OCI-LY3 (cell line): ENCODE measurements at regions not wholly inside any gene's neighbourhood (a gene's known extent, or its start where the extent isn't known, plus 50 kb on each side); places are given as distances from the start of the nearest gene placed in this dataset.
"Not testable (repeated sequence)": the region's sequence is repeated elsewhere in the genome, so short reads cannot be mapped to it uniquely, and the experiment has no call there.

Experiments used
- H2AFZ ChIP-seq: fragments of 200-600, 300-600 bp; shearing (Covaris generic); 2 replicates; pipeline ENCODE4 v1.6.0; 2014; ENCODE audit warnings: antibody characterized with exemption, low read depth, low read length
- H3K27ac ChIP-seq: fragments of 200-600, 300-600 bp; sonication (generic); 2 replicates; pipeline ENCODE4 v1.5.1; 2014; ENCODE audit warnings: mild to moderate bottlenecking, low read length, moderate library complexity, mixed read lengths
- H3K27me3 ChIP-seq: fragments of 200-600, 300-600 bp; sonication (generic); 2 replicates; pipeline ENCODE4 v1.6.1; 2014; ENCODE audit warnings: low read depth, low read length, mixed read lengths
- H3K36me3 ChIP-seq: fragments of 200-600, 300-600 bp; sonication (generic); replicated peaks from 2 replicates; pipeline ENCODE3; 2014; ENCODE audit warnings: low read depth, low read length, mixed read lengths
- H3K4me1 ChIP-seq: fragments of 300-600, 200-600 bp; sonication (generic); 2 replicates; pipeline ENCODE4 v1.6.1; 2014; ENCODE audit warnings: low read length, mixed read lengths
- H3K4me2 ChIP-seq: fragments of 200-600, 300-600 bp; sonication (generic); 2 replicates; pipeline ENCODE4 v1.6.1; 2014; ENCODE audit warnings: low read length, mixed read lengths
- H3K4me3 ChIP-seq: fragments of 300-600, 200-600 bp; sonication (generic); 2 replicates; pipeline ENCODE4 v1.5.1; 2014; ENCODE audit warnings: antibody characterized with exemption, mild to moderate bottlenecking, low read length, moderate library complexity
- H3K79me2 ChIP-seq: fragments of 300-600, 200-600 bp; shearing (Covaris generic); 2 replicates; pipeline ENCODE4 v1.6.1; 2014; ENCODE audit warnings: mild to moderate bottlenecking, low read length, mixed read lengths
- H3K9ac ChIP-seq: fragments of 300-600, 200-600 bp; shearing (Covaris generic); 2 replicates; pipeline ENCODE4 v1.6.0; 2014; ENCODE audit warnings: mild to moderate bottlenecking, low read length, moderate library complexity
- H3K9me3 ChIP-seq: fragments of 200-600, 300-600 bp; shearing (Covaris generic); 2 replicates; pipeline ENCODE4 v1.6.1; 2014; ENCODE audit warnings: low read length, mixed read lengths; ENCODE audit not compliant: insufficient read depth
- H4K20me1 ChIP-seq: fragments of 200-600, 300-600 bp; sonication (generic); 2 replicates; pipeline ENCODE4 v1.6.1; 2016; ENCODE audit warnings: low read length, mixed read lengths; ENCODE audit not compliant: insufficient read depth
- EZH2phosphoT487 ChIP-seq: fragments of 200-600 bp; shearing (Covaris generic); IDR thresholded peaks from 2 replicates; pipeline ENCODE4 v1.6.1; 2018; ENCODE audit warnings: antibody characterized with exemption, mixed run types, low read depth
- TF ChIP-seq, protein P1 (sequence below): fragments of 200-600, 300-600 bp; sonication (generic); IDR thresholded peaks from 2 replicates; pipeline ENCODE4 v1.5.1; 2014; ENCODE audit warnings: antibody characterized with exemption, low read length, low read depth

DNA sequence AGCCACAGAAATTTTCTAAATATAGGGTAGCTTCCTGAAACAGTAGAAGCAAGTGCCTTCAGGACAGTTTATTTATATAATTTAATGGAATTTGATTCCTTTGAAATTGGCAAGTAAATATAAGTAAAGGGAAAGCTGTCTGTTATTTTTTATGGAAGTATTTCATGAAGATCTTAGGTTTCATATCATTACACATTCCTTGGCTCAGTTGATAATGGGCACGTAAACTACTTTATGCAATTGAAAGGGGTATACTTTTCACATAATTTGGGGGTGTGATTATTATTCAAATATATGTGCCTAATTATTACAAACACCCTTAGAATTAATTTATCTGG, 71.1 kb upstream of the RAP1B start:
- no peak overlapping the region for H2AFZ ChIP-seq
- H3K4me3 ChIP-seq = no peak overlapping the region
- H3K9me3 ChIP-seq = no peaks in the 10 kb centered on the region
- no peak overlapping the region for H3K27ac ChIP-seq
- no peaks in the 10 kb centered on the region for H4K20me1 ChIP-seq
- H3K4me1 ChIP-seq = no peaks in the 10 kb centered on the region
- no peak overlapping the region for H3K4me2 ChIP-seq
- H3K36me3 ChIP-seq = no peaks in the 10 kb centered on the region
- H3K79me2 ChIP-seq = no peaks in the 10 kb centered on the region
- no peaks in the 10 kb centered on the region for H3K27me3 ChIP-seq
- TF ChIP-seq EZH2phosphoT487 = no peak
- TF ChIP-seq, protein P1, sequence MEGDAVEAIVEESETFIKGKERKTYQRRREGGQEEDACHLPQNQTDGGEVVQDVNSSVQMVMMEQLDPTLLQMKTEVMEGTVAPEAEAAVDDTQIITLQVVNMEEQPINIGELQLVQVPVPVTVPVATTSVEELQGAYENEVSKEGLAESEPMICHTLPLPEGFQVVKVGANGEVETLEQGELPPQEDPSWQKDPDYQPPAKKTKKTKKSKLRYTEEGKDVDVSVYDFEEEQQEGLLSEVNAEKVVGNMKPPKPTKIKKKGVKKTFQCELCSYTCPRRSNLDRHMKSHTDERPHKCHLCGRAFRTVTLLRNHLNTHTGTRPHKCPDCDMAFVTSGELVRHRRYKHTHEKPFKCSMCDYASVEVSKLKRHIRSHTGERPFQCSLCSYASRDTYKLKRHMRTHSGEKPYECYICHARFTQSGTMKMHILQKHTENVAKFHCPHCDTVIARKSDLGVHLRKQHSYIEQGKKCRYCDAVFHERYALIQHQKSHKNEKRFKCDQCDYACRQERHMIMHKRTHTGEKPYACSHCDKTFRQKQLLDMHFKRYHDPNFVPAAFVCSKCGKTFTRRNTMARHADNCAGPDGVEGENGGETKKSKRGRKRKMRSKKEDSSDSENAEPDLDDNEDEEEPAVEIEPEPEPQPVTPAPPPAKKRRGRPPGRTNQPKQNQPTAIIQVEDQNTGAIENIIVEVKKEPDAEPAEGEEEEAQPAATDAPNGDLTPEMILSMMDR = no peak
- no peak overlapping the region for H3K9ac ChIP-seq

DNA sequence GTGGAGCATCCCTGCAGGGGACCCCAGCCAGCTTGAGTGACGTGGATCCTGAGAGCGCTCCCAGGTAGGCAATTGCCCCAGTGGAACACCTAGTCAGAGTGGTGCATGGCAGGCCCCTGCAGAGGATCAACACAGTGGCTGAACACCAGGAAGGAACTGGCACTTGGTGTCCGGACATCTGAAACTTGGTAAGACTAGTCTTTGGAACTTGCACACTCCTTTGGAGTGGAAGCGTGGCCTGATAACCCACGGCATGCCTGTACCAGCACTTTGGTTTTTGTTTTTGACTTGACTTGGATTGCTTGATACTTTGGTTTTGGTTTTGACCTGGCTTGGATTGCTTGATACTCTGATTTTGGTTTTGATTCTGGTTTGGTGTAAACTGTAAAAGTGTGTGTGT, 69.9 kb upstream of the RAP1B start:
- H3K4me3 ChIP-seq, H3K27me3 ChIP-seq, H3K27ac ChIP-seq, H2AFZ ChIP-seq, H3K79me2 ChIP-seq, H3K9me3 ChIP-seq, H4K20me1 ChIP-seq, H3K36me3 ChIP-seq, H3K9ac ChIP-seq, H3K4me1 ChIP-seq, H3K4me2 ChIP-seq: not testable (repeated sequence)

DNA sequence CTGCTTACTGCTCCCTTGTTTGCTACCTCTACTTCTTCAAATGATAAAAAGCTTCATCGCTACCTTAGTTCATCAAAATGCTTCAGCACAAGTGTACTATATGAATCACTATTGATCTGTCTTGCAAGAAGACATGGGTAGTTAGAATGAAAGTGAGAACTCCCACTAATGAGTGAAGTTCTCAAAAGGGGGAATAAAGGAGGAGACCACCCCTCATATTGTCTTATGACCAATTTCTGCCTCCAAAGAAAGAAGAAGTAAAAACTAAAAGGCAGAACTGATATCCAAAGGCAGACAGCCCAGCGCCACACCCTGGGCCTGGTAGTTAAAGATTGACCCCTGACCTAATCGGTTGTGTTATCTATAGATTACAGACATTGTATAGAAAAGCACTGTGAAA, 63.4 kb upstream of the RAP1B start:
- not testable (repeated sequence) for H3K9ac ChIP-seq, H3K4me1 ChIP-seq, H3K27ac ChIP-seq, H3K9me3 ChIP-seq, H4K20me1 ChIP-seq, H3K4me3 ChIP-seq, H2AFZ ChIP-seq, H3K27me3 ChIP-seq, H3K79me2 ChIP-seq, H3K4me2 ChIP-seq, H3K36me3 ChIP-seq

DNA sequence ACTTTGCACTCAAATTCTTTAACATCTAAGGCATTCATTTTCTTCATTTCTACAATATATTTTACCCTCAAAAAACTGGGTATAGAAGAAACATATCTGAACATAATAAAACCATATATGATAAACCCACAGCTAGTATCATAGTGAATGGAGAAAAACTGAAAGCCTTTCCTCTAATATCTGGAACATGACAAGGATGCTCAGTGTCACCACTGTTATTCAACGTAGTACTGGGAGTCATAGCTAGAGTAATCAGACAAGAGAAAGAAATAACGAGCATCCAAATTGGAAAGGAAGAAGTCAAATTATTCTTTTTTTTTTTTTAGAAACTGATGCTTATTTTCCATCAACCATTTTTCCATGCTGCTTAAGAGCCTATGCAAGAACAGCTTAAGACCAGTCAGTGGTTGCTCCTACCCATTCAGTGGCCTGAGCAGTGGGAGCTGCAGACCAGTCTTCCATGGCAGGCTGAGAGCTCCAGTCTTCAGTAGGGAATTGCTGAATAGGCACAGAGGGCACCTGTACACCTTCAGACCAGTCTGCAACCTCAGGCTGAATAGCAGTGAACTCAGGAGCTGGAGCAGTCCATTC, 58.0 kb upstream of the RAP1B start:
- H3K79me2 ChIP-seq, H4K20me1 ChIP-seq, H3K9me3 ChIP-seq, H3K4me3 ChIP-seq, H3K9ac ChIP-seq, H2AFZ ChIP-seq, H3K4me2 ChIP-seq, H3K27me3 ChIP-seq, H3K27ac ChIP-seq, H3K4me1 ChIP-seq, H3K36me3 ChIP-seq: not testable (repeated sequence)

DNA sequence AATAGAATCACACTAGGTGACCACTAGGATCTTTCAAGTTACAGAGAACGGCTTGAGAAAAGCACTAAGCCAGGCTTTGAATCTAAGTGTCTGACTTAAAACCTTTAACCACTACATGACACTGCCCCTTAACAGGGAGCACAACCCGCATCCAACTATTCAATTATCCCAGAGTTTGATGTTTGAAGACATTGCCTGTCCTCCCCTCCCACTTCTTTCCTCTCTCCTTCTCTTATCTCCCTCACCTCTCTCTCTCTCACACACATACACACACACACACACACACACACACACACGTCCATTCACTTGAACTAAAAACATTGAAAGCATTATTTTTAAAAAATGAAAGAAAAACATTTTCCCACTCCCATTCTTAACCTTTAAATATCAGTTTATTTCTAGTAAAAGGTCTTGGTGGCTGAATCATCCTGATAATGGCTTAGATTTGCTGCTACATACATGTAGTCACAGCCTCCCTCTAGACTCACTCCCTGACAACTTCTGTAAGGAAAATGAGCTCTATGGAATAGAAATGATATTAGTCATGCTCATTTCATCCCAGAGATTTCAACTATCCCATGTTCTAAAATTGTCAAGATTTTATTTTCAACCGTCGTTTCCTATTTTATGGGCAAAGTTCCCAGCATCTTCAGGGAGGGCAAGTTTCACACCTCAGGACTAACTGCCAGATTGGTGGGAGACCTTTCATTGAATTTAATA, 53.5 kb upstream of the RAP1B start:
- no peak for TF ChIP-seq EZH2phosphoT487
- TF ChIP-seq, protein P1 = no peak
- Histone ChIP-seq H3K9me3 (no peaks in the 10 kb centered on the region), H3K4me3 (no peak overlapping the region), H3K36me3 (no peaks in the 10 kb centered on the region), H4K20me1 (no peaks in the 10 kb centered on the region), H3K4me2 (no peak overlapping the region), H3K27me3 (peaks cover 2% of the 10 kb centered on the region; the same call in 1 of the 2 replicates), H3K4me1 (no peaks in the 10 kb centered on the region), H3K79me2 (no peaks in the 10 kb centered on the region), H2AFZ (no peak overlapping the region), H3K9ac (no peak overlapping the region), H3K27ac (no peak overlapping the region)
